Fibroblast of the aortic adventitia (primary cell): ENCODE measurements at regions not wholly inside any gene's neighbourhood (a gene's known extent, or its start where the extent isn't known, plus 50 kb on each side); places are given as distances from the start of the nearest gene placed in this dataset.
A peak's percentile ranks its signal among the peaks of the same experiment; 100 is the strongest.
"Not testable (repeated sequence)": the region's sequence is repeated elsewhere in the genome, so short reads cannot be mapped to it uniquely, and the experiment has no call there.

ENCODE experiments used
- DNase-seq: peaks from one replicate; pipeline ENCODE4 v3.0.0-alpha.2; 2010; ENCODE audit warnings: low read depth
- H3K4me3 ChIP-seq: 2 replicates; pipeline ENCODE4 v1.5.1; 2011; ENCODE audit warnings: low read depth, mild to moderate bottlenecking, control low read depth, low read length, moderate library complexity
- CTCF ChIP-seq: IDR thresholded peaks from 2 replicates; pipeline ENCODE4 v1.5.1; 2011; ENCODE audit warnings: mild to moderate bottlenecking, low read length, control low read depth, inconsistent platforms; ENCODE audit not compliant: insufficient read depth

- DNase-seq = no peak
- H3K4me3 ChIP-seq = no peak overlapping the region
- TF ChIP-seq CTCF = no peak
Measured at GRCh38 chr6:163867518-163868292, 453.2 kb downstream of the QKI start.

DNA sequence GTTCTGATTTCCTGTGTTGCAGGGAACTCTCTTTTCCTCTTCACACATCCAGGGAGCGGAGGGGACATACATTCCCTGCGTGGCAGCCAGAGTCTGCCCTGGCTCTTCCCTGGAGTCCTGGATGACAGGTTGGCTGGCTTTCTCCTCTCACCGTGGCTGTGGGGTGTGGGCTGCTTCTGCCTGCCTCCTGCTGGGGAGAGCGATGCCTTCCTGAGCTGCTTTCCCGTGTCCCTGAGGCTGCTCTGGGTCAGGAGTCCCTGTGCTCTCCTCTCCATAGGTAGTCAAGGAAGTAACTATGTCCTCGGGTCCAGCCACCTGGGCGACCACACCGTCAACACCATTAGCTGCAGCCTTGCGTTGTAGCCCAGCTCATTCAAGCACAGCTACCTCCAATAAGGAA lies 451.7 kb downstream of the QKI start:
- TF ChIP-seq CTCF = no peak
- H3K4me3 ChIP-seq = no peak overlapping the region
- no peak for DNase-seq

GRCh38 chr6:163863565-163863964 lies 449.0 kb downstream of the QKI start:
- no peak for TF ChIP-seq CTCF
- no peak for DNase-seq
- H3K4me3 ChIP-seq = no peak overlapping the region

GRCh38 chr6:163862701-163863100 lies 448.2 kb downstream of the QKI start:
- no peak for DNase-seq
- H3K4me3 ChIP-seq = no peak overlapping the region
- no peak for TF ChIP-seq CTCF

GRCh38 chr6:163861627-163862026 lies 447.1 kb downstream of the QKI start:
- H3K4me3 ChIP-seq = no peak overlapping the region
- DNase-seq = no peak
- TF ChIP-seq CTCF = no peak

DNA sequence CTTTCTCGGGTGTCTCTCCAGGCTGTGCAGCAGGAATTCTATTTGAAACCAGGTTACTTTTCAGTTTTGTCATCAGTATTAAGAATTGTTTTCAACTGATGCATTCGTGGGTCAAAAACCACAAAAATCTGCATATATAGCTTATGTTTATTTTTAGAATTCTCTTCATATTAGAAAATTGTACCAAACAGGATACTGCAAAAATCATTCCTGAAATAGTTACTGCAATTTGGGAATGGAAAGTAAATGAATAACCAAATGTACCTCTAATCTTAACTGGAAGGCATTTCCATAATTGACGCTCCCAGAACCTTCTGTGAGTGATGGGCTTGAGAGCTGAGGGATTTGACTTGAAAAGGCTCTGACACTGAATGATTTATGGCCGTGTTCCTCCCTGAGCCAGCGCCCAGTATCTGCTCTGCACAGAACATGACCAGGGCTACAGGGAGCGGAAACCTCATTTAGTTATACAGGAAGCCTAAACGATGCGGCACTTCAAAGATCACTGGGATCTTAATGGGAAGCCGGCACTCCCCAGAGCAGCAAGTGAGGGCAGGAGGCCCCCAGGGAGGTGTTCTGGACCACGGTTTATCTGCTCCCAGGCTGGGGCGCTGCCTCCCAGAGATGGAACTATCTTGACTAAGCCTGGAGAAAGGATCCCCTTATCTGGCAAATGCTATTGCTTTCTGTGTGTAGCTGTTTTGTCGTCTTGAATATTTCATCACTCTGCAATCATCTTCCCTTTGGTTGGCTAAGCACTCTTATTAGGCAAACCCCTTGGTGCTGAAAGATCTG lies 446.0 kb downstream of the QKI start:
- no peak for TF ChIP-seq CTCF
- no peak overlapping the region for H3K4me3 ChIP-seq
- peak; percentile 32 for DNase-seq

GRCh38 chr6:163858870-163859269 lies 444.4 kb downstream of the QKI start:
- H3K4me3 ChIP-seq, DNase-seq: not testable (repeated sequence)
